ENCODE measurements at regions not wholly inside any gene's neighbourhood (a gene's known extent, or its start where the extent isn't known, plus 50 kb on each side); places are given as distances from the start of the nearest gene placed in this dataset.

DNA sequence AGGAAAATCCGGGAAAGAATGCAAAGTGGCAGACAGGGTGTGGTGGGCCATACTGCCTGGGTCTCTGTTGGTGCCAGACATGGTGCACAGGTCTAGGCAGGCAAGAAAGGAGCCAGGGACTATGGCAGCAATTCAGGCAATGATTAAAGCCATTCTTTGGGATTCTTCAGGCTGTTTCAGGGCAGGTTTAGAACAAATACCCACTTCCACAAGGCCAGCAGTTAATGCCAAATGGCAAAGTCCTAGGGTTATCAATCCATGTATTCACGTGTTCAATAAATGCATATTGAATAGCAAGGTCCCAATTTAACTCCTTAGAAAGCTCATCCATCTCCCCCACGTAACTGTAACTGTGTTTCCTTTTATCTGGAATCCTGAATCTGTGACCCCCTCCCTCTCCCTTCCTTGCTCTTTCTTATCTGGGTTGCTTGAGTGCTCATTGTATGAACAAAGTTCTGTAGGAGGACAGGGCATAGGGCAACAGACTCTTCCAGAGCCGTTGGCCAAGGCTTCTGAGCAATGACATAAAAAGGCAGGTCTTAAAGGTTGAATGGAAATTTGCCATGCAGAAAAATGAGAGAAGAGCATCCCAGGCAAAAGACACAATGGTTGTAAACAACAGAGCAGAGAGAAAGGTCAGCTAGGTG is 146.8 kb upstream of the KLHL29 start:
- DNase-seq = no peak

- no peak for DNase-seq
Observed at GRCh38 chr2:23239374-23239773, 145.6 kb upstream of the KLHL29 start.

- DNase-seq = no peak
Observed at GRCh38 chr2:23241121-23241520, 143.9 kb upstream of the KLHL29 start.

- DNase-seq = no peak
Observed at GRCh38 chr2:23241611-23242245, 143.3 kb upstream of the KLHL29 start.

DNA sequence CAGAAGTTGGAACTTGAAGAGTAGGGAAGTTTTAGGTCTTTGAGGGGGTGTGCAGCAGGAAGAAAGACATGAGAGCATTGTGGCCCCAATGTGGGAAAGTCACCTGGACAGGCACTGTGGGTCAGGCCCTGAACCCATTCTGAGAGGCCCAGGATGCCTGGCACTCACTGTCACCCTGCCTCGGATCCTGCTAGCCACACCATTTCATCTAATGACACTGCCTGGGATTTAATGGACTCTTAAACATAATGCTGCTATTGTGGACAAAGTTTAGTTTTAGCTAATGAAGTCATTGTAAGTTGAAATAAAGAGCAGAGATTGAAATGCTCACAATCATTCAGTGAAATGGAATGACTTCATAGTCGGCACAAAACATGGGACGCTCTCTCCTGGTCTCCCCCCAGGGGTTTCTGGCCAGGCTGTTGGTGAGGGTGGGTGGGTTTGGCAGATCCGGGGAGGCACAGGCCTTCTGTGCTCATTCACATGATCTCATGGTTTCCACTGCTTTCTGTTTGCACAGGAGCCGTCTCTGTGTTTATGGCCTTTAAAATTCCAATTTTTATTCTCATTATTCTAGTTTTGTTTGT is 141.8 kb upstream of the KLHL29 start:
- no peak for DNase-seq

DNA sequence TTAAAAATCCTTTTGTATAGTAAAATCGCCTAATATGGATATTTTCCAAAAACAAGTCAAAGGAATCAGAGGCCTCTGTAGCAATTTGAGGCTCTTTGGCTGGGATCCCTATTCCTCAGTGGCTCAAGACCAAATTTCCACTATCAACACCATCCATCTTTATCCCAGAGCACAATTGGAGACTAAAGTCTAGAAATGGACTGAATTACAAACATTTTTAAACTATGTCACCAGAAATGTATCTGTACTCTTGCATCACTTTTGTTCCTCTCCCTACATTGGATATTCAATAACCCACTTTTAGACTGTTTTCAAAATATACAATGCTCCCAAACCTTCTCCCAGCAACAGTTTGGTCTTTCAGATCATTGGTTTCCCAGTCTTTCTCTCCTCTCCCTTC is 140.4 kb upstream of the KLHL29 start:
- DNase-seq = no peak

DNA sequence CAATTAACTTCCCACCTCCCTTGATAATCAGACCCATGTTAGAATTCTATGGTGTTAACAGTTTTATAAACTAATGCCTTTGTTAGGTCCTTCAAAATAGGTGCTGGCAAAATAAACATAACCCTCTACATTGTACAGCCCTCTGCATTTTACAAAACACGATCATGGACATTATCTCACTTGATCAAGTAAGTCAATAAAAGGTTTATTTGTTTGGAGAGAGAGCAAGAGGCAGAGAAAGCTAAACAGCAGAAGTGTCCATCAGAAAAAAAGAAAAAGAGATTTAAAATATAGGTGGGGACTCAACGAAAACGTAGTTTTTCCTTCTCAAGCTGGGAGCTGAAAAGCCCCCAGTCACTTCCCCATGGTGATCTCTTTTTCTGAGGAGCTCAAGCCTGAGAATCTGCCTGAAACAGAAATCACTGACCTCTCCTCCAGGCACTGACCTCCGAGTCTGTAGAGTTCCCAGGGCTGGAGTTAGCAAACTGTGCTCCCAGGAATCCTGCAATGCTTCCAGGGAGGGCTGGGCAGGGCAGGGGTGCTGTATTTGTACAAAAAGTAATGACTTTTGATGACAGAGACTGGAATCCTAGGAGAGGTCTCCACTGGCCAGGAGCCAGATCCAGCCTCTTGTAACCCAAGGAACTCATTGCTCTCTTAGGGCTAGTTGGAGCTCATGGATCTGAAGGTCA is 137.8 kb upstream of the KLHL29 start:
- no peak for DNase-seq

- DNase-seq = no peak
Observed at GRCh38 chr2:23248667-23249066, 136.3 kb upstream of the KLHL29 start.

GRCh38 chr2:23249348-23249747 is 135.6 kb upstream of the KLHL29 start:
- no peak for DNase-seq

DNA sequence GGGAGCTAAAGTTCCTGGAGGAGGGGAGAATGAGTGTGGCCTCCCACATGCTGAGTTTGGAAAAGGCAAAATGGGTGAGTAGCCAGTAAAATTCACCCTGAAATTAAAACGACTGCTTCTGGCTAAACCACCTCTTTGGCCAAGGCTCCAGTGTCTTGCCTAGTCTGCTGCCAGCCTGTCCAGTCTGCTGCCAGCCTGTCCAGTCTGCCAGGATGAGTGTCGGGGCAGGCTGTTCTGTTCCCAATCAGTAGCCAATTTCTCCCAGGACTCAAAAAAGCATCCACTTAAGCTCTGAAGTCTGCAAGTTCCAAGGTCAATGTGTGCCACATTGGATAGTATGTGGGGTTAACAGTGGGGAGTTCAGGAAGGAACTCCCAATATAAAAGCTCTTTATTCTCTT is 134.6 kb upstream of the KLHL29 start:
- DNase-seq = no peak

GRCh38 chr2:23256643-23257042 is 128.3 kb upstream of the KLHL29 start:
- DNase-seq = no peak

DNA sequence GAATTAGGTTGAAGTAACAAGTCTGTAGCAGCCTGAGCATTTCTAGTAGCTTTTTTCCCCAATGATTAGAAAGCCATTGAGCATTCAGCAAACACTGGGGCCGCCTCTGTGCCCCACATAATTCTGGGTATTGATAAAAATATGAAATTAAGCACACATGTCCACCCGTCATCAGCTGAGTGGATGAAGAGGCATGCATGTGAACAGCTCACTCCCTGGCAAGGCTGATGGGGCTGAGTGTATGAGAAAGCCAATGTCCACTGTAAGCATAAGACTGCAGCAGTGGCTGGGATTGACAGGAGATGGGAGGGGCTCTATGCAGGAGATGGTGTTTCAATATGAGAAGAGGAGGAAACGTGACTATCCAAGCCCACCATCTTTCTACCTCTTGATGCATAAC is 124.4 kb upstream of the KLHL29 start:
- DNase-seq = no peak

DNA sequence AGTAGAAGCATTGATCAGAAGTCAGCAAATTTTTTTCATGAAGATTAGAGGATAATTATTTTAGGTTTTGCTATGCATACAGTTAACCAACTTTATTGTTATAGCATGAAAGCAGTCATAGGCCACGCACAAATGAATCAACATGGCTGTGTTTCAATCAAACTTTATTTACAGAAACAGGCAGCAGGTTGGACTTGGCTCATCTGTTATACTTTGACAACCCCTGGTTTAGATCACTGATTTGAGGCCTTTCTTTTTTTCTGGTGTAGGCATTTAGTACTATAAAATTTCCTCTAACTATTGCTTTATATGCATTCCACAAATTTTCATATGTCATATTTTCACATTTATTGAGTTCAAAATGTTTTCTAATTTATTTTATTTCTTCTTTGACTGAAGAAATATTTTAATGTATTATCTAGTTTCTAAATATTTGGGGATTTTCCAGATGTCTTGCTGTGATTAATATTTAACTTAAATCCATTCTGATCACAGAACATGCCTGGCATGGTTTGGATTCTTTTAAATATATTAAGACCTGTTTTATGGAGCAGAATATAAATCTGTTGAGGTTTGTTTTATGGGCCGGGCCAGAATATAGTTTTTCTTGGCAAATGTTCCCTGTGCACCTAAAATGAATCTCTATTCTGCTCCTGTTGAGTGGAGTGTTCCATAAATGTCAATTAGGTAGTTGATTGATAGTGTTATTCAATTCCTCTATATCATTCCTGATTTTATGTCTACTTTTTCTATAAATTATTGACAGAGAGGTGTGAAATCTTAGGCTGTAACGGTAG is 116.3 kb upstream of the KLHL29 start:
- DNase-seq = no peak

DNA sequence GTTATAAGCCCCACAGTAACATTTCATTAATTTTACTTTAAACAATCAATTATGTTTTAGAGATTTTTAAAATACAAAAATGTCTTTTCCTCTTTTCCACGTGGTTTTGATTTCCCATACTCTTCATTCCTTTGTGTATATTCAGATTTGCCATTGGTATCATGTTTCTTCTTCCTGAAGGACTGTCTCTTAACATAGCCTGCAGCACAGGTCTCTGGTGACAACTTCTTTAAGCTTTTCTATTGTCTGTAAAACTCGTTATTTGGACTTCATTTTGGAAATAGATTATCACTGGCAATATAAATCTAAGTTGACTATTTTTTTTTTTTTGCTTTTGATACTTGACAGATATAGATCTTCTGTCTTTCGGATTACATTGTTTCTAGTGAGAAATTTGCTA is 115.2 kb upstream of the KLHL29 start:
- DNase-seq = no peak

GRCh38 chr2:23270810-23271209 is 114.2 kb upstream of the KLHL29 start:
- DNase-seq = no peak

DNA sequence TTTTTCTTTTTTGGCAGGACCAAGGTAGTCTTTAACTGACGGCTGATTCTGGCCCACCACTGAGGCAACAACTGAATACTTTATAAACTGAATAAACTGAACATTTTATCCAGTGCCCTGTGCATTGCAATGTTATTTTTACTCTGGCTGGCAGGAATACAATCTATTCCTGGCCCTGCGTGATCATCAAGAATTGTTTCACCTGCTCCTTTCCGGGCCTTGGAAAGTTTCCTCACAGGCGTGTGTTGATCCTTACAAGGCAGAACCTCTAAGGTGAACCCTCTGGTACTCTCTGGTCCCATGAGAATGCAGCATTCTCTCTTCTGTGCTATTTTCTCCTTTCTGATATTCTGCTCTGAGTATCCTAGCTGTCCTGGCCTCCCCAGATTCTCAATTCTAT is 113.7 kb upstream of the KLHL29 start:
- DNase-seq = no peak

- no peak for DNase-seq
Observed at GRCh38 chr2:23273786-23274185, 111.2 kb upstream of the KLHL29 start.

- DNase-seq = no peak
Observed at GRCh38 chr2:23280401-23280800, 104.6 kb upstream of the KLHL29 start.

GRCh38 chr2:23283653-23284052 is 101.3 kb upstream of the KLHL29 start:
- no peak for DNase-seq

DNA sequence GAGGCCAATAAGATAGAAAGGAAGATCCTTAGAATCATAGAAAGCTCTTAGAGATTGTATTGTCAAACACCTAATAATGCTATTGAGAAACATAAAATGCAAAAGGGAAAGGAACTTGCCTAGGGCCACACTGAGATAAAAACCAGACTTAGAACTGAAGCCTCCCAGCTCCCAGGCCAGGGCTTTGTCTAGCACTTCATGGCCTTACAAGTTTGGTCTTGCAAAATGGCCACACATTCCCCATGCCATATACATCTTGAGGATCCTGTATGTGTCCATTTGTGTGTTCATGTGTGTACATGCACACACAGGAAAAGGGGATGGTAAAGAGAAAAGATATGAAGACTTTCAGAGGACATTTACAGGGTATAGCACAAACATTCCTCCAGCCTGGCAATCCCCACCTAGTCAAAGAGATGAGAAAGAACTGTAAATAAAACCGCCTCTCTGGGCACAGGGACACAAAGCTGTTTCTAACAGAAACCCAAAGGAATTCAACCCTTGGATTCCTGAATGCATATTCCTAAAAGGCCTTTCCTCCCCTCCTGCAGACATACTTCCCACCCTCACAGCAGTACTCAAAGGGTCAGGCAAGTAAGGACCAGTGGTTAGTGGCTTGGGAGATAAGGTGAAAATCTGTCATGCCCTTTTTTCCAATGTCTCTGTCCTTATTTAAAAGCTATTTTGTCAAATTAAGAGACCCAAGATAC is 99.7 kb upstream of the KLHL29 start:
- DNase-seq = no peak

- DNase-seq = no peak
Observed at GRCh38 chr2:23286031-23286757, 98.8 kb upstream of the KLHL29 start.

All from stimulated activated naive CD4-positive, alpha-beta T cell (primary cell).